Lung (tissue), 11 donors: ENCODE measurements at regions not wholly inside any gene's neighbourhood (a gene's known extent, or its start where the extent isn't known, plus 50 kb on each side); places are given as distances from the start of the nearest gene placed in this dataset.

ENCODE experiments used
- ATAC-seq: fragments of 200-7000 bp; cut with Tn5 transposase; one replicate; pipeline ENCODE4 v1.9.1; 2020; ENCODE audit warnings: moderate number of reproducible peaks; ENCODE audit not compliant: insufficient read depth, low FRiP score
- DNase-seq, 3 donors: peaks; one replicate each; pipeline ENCODE4 v3.0.0-alpha.2; 2013 to 2017
- H3K27ac ChIP-seq, 2 donors: one replicate each; pipeline ENCODE4 v1.5.1; 2013; ENCODE audit warnings: mild to moderate bottlenecking in 2 of 2, moderate library complexity in 2 of 2, control low read depth in 1 of 2, inconsistent platforms in 1 of 2, low read depth in 1 of 2, low read length in 1 of 2
- H3K27me3 ChIP-seq, 3 donors: one replicate each; pipeline ENCODE4 v1.5.1; 2013; ENCODE audit warnings: low read length in 2 of 3; ENCODE audit not compliant: control insufficient read depth in 3 of 3, insufficient read depth in 3 of 3
- H3K36me3 ChIP-seq, 4 donors: one replicate each; pipeline ENCODE4 v1.5.1; 2013; ENCODE audit warnings: low read length in 4 of 4, mild to moderate bottlenecking in 1 of 4, moderate library complexity in 1 of 4; ENCODE audit not compliant: control insufficient read depth in 4 of 4, insufficient read depth in 4 of 4
- H3K4me1 ChIP-seq, 5 donors: one replicate each; pipeline ENCODE4 v1.5.1; 2013; ENCODE audit warnings: low read length in 5 of 5, mild to moderate bottlenecking in 2 of 5, moderate library complexity in 1 of 5; ENCODE audit not compliant: control insufficient read depth in 5 of 5, insufficient read depth in 5 of 5
- H3K4me3 ChIP-seq: one replicate; pipeline ENCODE4 v1.5.1; 2013; ENCODE audit warnings: mild to moderate bottlenecking, control low read depth, moderate library complexity
- H3K9ac ChIP-seq, 2 donors: one replicate each; pipeline ENCODE4 v1.5.1; 2013; ENCODE audit warnings: low read length in 2 of 2, control low read depth in 1 of 2; ENCODE audit not compliant: insufficient read depth in 1 of 2
- H3K9me3 ChIP-seq, 4 donors: one replicate each; pipeline ENCODE4 v1.5.1; 2013; ENCODE audit warnings: low read length in 3 of 4, mild to moderate bottlenecking in 1 of 4, moderate library complexity in 1 of 4; ENCODE audit not compliant: control insufficient read depth in 4 of 4, insufficient read depth in 3 of 4
- CTCF ChIP-seq: IDR thresholded peaks from 2 replicates; pipeline ENCODE4 v1.5.1; 2012; ENCODE audit warnings: mild to moderate bottlenecking; ENCODE audit errors: control extremely low read depth, extremely low read depth
- WGBS, 2 donors: extraction: QIAGEN DNeasy Blood & Tissue Kit; methylation state at CpG; one replicate each; pipeline ENCODE4 v1.1.7; 2013; 5-methylcytosine and 5-hydroxymethylcytosine counted together
- donor health status: control.
- donor health status: control.
- donor health status: Bipolar disorder and iron deficiency.
- donor health status: healthy.
- donor health status: DM: yes; HTN: yes; CAD: no.

GRCh38 chr17:21815352-21816063 lies 123.2 kb downstream of the KCNJ18 start:
- 83 to 88% methylated on average over 11 of the region's 11 CpGs for WGBS, 2 donors
- ATAC-seq (no peak), DNase-seq (no peak)
- Histone ChIP-seq H3K4me3 (no peak overlapping the region), H3K9me3 (peaks cover 0 to 9% (median 3%) of the 10 kb centered on the region in 4 donors), H3K27ac (no peak overlapping the region), H3K9ac (no peak overlapping the region), H3K27me3 (no peaks in the 10 kb centered on the region), H3K4me1 (no peaks in the 10 kb centered on the region), H3K36me3 (no peaks in the 10 kb centered on the region)
- TF ChIP-seq CTCF, result no peak

GRCh38 chr17:21816592-21817567 lies 124.6 kb downstream of the KCNJ18 start:
- 77 to 79% methylated on average over 15 of the region's 15 CpGs for WGBS, 2 donors
- no peaks in the 10 kb centered on the region for H3K36me3 ChIP-seq
- no peaks in the 10 kb centered on the region for H3K4me1 ChIP-seq
- H3K9me3 ChIP-seq, result peaks cover 0 to 9% (median 3%) of the 10 kb centered on the region in 4 donors
- no peak for ATAC-seq
- no peak for DNase-seq
- H3K27ac ChIP-seq, result no peak overlapping the region
- H3K27me3 ChIP-seq, result no peaks in the 10 kb centered on the region
- H3K9ac ChIP-seq, result no peak overlapping the region
- no peak overlapping the region for H3K4me3 ChIP-seq
- no peak for TF ChIP-seq CTCF

- Histone ChIP-seq H3K4me1 (no peaks in the 10 kb centered on the region), H3K36me3 (no peaks in the 10 kb centered on the region), H3K27me3 (no peaks in the 10 kb centered on the region), H3K4me3 (no peak overlapping the region), H3K9me3 (peaks cover 0 to 9% (median 3%) of the 10 kb centered on the region in 4 donors), H3K9ac (no peak overlapping the region), H3K27ac (no peak overlapping the region)
- ATAC-seq (no peak), DNase-seq (no peak)
- WGBS, 2 donors, result 80 to 81% methylated on average over 7 of the region's 7 CpGs
- TF ChIP-seq CTCF, result no peak
Measured at GRCh38 chr17:21817791-21818364, 125.6 kb downstream of the KCNJ18 start.
